ENCODE measurements at regions not wholly inside any gene's neighbourhood (a gene's known extent, or its start where the extent isn't known, plus 50 kb on each side); places are given as distances from the start of the nearest gene placed in this dataset.

- POLR2A ChIA-PET, result no interaction called here
- no TSS peak for BruUV-seq (replicated peaks)
- CTCF ChIA-PET, result interaction anchor here (0.7 kb wide), 1 partner anchor 508 kb away, joined by 3 read pairs; no protein-coding TSS in a partner anchor
These were observed 655.3 kb upstream of the FRG1 start for GRCh38 chr4:189285377-189285776.

More at GRCh38 chr4:189285377-189285776, 655.3 kb upstream of the FRG1 start:
- H3K4me1 ChIP-seq (ENCODE audit: control insufficient read depth in 1 of 2, insufficient read depth in 2 of 2, low read length in 2 of 2), result no peaks in the 10 kb centered on the region
- TF ChIP-seq TCF7L2 (IDR thresholded peaks at IDR 0.05; ENCODE audit: borderline replicate concordance, extremely low read depth, insufficient read depth, insufficient read length) (no peak), EZH2phosphoT487 (IDR thresholded peaks at IDR 0.05; ENCODE audit: borderline replicate concordance) (no peak), CTCF (IDR thresholded peaks at IDR 0.05 in 2 of 3, conservative IDR thresholded peaks at IDR 0.05 in 1 of 3; ENCODE audit: borderline replicate concordance in 1 of 3, insufficient read depth in 1 of 3, low read depth in 2 of 3, low read length in 2 of 3) (peak in 2 of 3 experiments; percentile 15 to 41; a peak in 2 of 6 replicates), POLR2AphosphoS5 (IDR thresholded peaks at IDR 0.05; ENCODE audit: low read depth, low read length) (no peak), MAX (IDR thresholded peaks at IDR 0.05) (no peak), SIN3A (IDR thresholded peaks at IDR 0.05; ENCODE audit: low read depth) (no peak), EZH2 (IDR thresholded peaks at IDR 0.05) (no peak), REST (IDR thresholded peaks at IDR 0.05; ENCODE audit: low read depth) (no peak), FOSL1 (IDR thresholded peaks at IDR 0.05; ENCODE audit: low read depth) (no peak), RAD21 (IDR thresholded peaks at IDR 0.05; ENCODE audit: low read depth) (peak; percentile 26), SP1 (IDR thresholded peaks at IDR 0.05; ENCODE audit: low read depth) (no peak)
- H4K20me1 ChIP-seq (ENCODE audit: insufficient read depth), result no peaks in the 10 kb centered on the region
- no peaks in the 10 kb centered on the region for H3K36me3 ChIP-seq (ENCODE audit: control insufficient read depth in 1 of 2, insufficient read depth in 2 of 2, low read length in 2 of 2)
- H3K27ac ChIP-seq (ENCODE audit: low read depth, low read length), result no peak overlapping the region
- H3K79me2 ChIP-seq (ENCODE audit: insufficient read depth, low read length), result no peaks in the 10 kb centered on the region
- no peak overlapping the region for H3K4me2 ChIP-seq (ENCODE audit: low read length)
- H3K4me3 ChIP-seq (replicated peaks in 1 of 2; ENCODE audit: low read depth in 1 of 2, low read length in 2 of 2), result no peak overlapping the region
- RAD21 ChIA-PET (ENCODE audit: low non-redundant PET in 1 of 2, low total read pairs in 2 of 2, uncharacterized antibody in 2 of 2, unreplicated experiment in 2 of 2), result no interaction called here
- no peak overlapping the region for H2AFZ ChIP-seq (ENCODE audit: low read depth, low read length, poor library complexity, severe bottlenecking)
- H3K27me3 ChIP-seq (ENCODE audit: insufficient read depth, low read length), result no peaks in the 10 kb centered on the region
- intact Hi-C loops (cut with micrococcal nuclease), result no loop called here
- no peaks in the 10 kb centered on the region for H3K9me3 ChIP-seq (ENCODE audit: control insufficient read depth in 1 of 2, insufficient read depth in 1 of 2, low read depth in 1 of 2, low read length in 2 of 2)
- ATAC-seq, result peak; percentile 53
- no peak for DNase-seq (ENCODE audit: low read depth, low spot score)
- H3K9ac ChIP-seq (ENCODE audit: low read length), result no peak overlapping the region
- no peaks in the 10 kb centered on the region for H3K9me2 ChIP-seq (ENCODE audit: insufficient read depth)
